ENCODE measurements at regions not wholly inside any gene's neighbourhood (a gene's known extent, or its start where the extent isn't known, plus 50 kb on each side); places are given as distances from the start of the nearest gene placed in this dataset.

GRCh38 chr1:243926803-243927245 is 76.8 kb upstream of the AKT3 start:
- no peak overlapping the region for H3K4me3 Mint-ChIP-seq
- H3K4me1 Mint-ChIP-seq, result peaks cover 0 to 3% (median 0%) of the 10 kb centered on the region in 7 donors
- peaks cover 0 to 28% (median 8%) of the 10 kb centered on the region in 5 donors for H3K27me3 Mint-ChIP-seq
- Histone ChIP-seq H3K27me3 (ENCODE audit: control insufficient read depth in 2 of 2, insufficient read depth in 2 of 2, low read length in 2 of 2) (no peaks in the 10 kb centered on the region), H3K9me3 (ENCODE audit: control insufficient read depth in 2 of 3, low read length in 3 of 3) (no peaks in the 10 kb centered on the region), H3K4me1 (ENCODE audit: control insufficient read depth in 2 of 2, insufficient read depth in 2 of 2, low read length in 2 of 2) (no peaks in the 10 kb centered on the region), H3K4me3 (ENCODE audit: low read length) (no peak overlapping the region), H3K27ac (ENCODE audit: low read depth, low read length) (no peak overlapping the region), H3K36me3 (ENCODE audit: control insufficient read depth in 2 of 3, insufficient read depth in 3 of 3, low read length in 3 of 3) (no peaks in the 10 kb centered on the region)
- peaks cover 0 to 4% (median 0%) of the 10 kb centered on the region in 11 donors for H3K9me3 Mint-ChIP-seq
- DNase-seq (no peak), ATAC-seq (no peak)
- H3K27ac Mint-ChIP-seq, result no peak overlapping the region
- no peaks in the 10 kb centered on the region for H3K36me3 Mint-ChIP-seq
- CTCF ChIA-PET, result no interaction called here
- intact Hi-C loops (cut with micrococcal nuclease), result no loop called here
- POLR2A ChIA-PET, result no interaction called here

- H3K9me3 ChIP-seq (ENCODE audit: control insufficient read depth in 2 of 3, low read length in 3 of 3), result no peaks in the 10 kb centered on the region
- H3K27me3 ChIP-seq (ENCODE audit: control insufficient read depth in 2 of 2, insufficient read depth in 2 of 2, low read length in 2 of 2), result no peaks in the 10 kb centered on the region
- intact Hi-C loops (cut with micrococcal nuclease), result no loop called here
- POLR2A ChIA-PET, result no interaction called here
- peaks cover 0 to 3% (median 0%) of the 10 kb centered on the region in 7 donors for H3K4me1 Mint-ChIP-seq
- CTCF ChIA-PET, result no interaction called here
- ATAC-seq (no peak), DNase-seq (no peak)
- H3K36me3 Mint-ChIP-seq, result no peaks in the 10 kb centered on the region
- no peaks in the 10 kb centered on the region for H3K4me1 ChIP-seq (ENCODE audit: control insufficient read depth in 2 of 2, insufficient read depth in 2 of 2, low read length in 2 of 2)
- no peak overlapping the region for H3K4me3 ChIP-seq (ENCODE audit: low read length)
- H3K27ac Mint-ChIP-seq, result no peak overlapping the region
- no peak overlapping the region for H3K27ac ChIP-seq (ENCODE audit: low read depth, low read length)
- H3K36me3 ChIP-seq (ENCODE audit: control insufficient read depth in 2 of 3, insufficient read depth in 3 of 3, low read length in 3 of 3), result no peaks in the 10 kb centered on the region
- no peak overlapping the region for H3K4me3 Mint-ChIP-seq
- peaks cover 0 to 29% (median 11%) of the 10 kb centered on the region in 5 donors for H3K27me3 Mint-ChIP-seq
- H3K9me3 Mint-ChIP-seq, result peaks cover 0 to 4% (median 0%) of the 10 kb centered on the region in 11 donors
Measured at GRCh38 chr1:243926299-243926698, 76.3 kb upstream of the AKT3 start.

- POLR2A ChIA-PET, result no interaction called here
- Mint-ChIP-seq H3K9me3 (peaks cover 0 to 4% (median 0%) of the 10 kb centered on the region in 11 donors), H3K36me3 (no peaks in the 10 kb centered on the region), H3K4me3 (no peak overlapping the region), H3K4me1 (peaks cover 0 to 3% (median 0%) of the 10 kb centered on the region in 7 donors), H3K27me3 (peaks cover 10 to 26% (median 17%) of the 10 kb centered on the region in 5 donors), H3K27ac (no peak overlapping the region)
- no peaks in the 10 kb centered on the region for H3K36me3 ChIP-seq (ENCODE audit: control insufficient read depth in 2 of 3, insufficient read depth in 3 of 3, low read length in 3 of 3)
- no peaks in the 10 kb centered on the region for H3K9me3 ChIP-seq (ENCODE audit: control insufficient read depth in 2 of 3, low read length in 3 of 3)
- H3K4me1 ChIP-seq (ENCODE audit: control insufficient read depth in 2 of 2, insufficient read depth in 2 of 2, low read length in 2 of 2), result no peaks in the 10 kb centered on the region
- no peaks in the 10 kb centered on the region for H3K27me3 ChIP-seq (ENCODE audit: control insufficient read depth in 2 of 2, insufficient read depth in 2 of 2, low read length in 2 of 2)
- ATAC-seq, result no peak
- no peak overlapping the region for H3K4me3 ChIP-seq (ENCODE audit: low read length)
- no peak overlapping the region for H3K27ac ChIP-seq (ENCODE audit: low read depth, low read length)
- CTCF ChIA-PET, result interaction anchor here (0.7 kb wide), 1 partner anchor 117 kb away, joined by 3 read pairs; no protein-coding TSS in a partner anchor
- intact Hi-C loops (cut with micrococcal nuclease), result no loop called here
- no peak for DNase-seq
Measured at GRCh38 chr1:243924588-243925349, 74.7 kb upstream of the AKT3 start.

GRCh38 chr1:243924188-243924587 is 74.1 kb upstream of the AKT3 start:
- CTCF ChIA-PET, result no interaction called here

GRCh38 chr1:243923292-243924171 is 73.5 kb upstream of the AKT3 start:
- DNase-seq, result no peak
- no peaks in the 10 kb centered on the region for H3K27me3 ChIP-seq (ENCODE audit: control insufficient read depth in 2 of 2, insufficient read depth in 2 of 2, low read length in 2 of 2)
- no peaks in the 10 kb centered on the region for H3K9me3 ChIP-seq (ENCODE audit: control insufficient read depth in 2 of 3, low read length in 3 of 3)
- H3K27ac ChIP-seq (ENCODE audit: low read depth, low read length), result no peak overlapping the region
- ChIA-PET CTCF (no interaction called here), POLR2A (no interaction called here)
- Mint-ChIP-seq H3K27ac (no peak overlapping the region), H3K27me3 (peaks cover 17 to 28% (median 25%) of the 10 kb centered on the region in 5 donors), H3K4me1 (peaks cover 0 to 3% (median 0%) of the 10 kb centered on the region in 7 donors), H3K9me3 (peaks cover 0 to 4% (median 0%) of the 10 kb centered on the region in 11 donors), H3K4me3 (no peak overlapping the region), H3K36me3 (no peaks in the 10 kb centered on the region)
- H3K4me3 ChIP-seq (ENCODE audit: low read length), result no peak overlapping the region
- intact Hi-C loops (cut with micrococcal nuclease), result no loop called here
- H3K4me1 ChIP-seq (ENCODE audit: control insufficient read depth in 2 of 2, insufficient read depth in 2 of 2, low read length in 2 of 2), result no peaks in the 10 kb centered on the region
- H3K36me3 ChIP-seq (ENCODE audit: control insufficient read depth in 2 of 3, insufficient read depth in 3 of 3, low read length in 3 of 3), result no peaks in the 10 kb centered on the region
- no peak for ATAC-seq

More at GRCh38 chr1:243924188-243924587, 74.1 kb upstream of the AKT3 start:
- peaks cover 13 to 26% (median 22%) of the 10 kb centered on the region in 5 donors for H3K27me3 Mint-ChIP-seq
- no peaks in the 10 kb centered on the region for H3K36me3 Mint-ChIP-seq
- H3K4me1 ChIP-seq (ENCODE audit: control insufficient read depth in 2 of 2, insufficient read depth in 2 of 2, low read length in 2 of 2), result no peaks in the 10 kb centered on the region
- intact Hi-C loops (cut with micrococcal nuclease), result no loop called here
- peaks cover 0 to 3% (median 0%) of the 10 kb centered on the region in 7 donors for H3K4me1 Mint-ChIP-seq
- H3K4me3 Mint-ChIP-seq, result no peak overlapping the region
- H3K36me3 ChIP-seq (ENCODE audit: control insufficient read depth in 2 of 3, insufficient read depth in 3 of 3, low read length in 3 of 3), result no peaks in the 10 kb centered on the region
- ATAC-seq (no peak), DNase-seq (no peak)
- no peak overlapping the region for H3K27ac Mint-ChIP-seq
- H3K9me3 Mint-ChIP-seq, result peaks cover 0 to 4% (median 0%) of the 10 kb centered on the region in 11 donors
- H3K27ac ChIP-seq (ENCODE audit: low read depth, low read length), result no peak overlapping the region
- H3K27me3 ChIP-seq (ENCODE audit: control insufficient read depth in 2 of 2, insufficient read depth in 2 of 2, low read length in 2 of 2), result no peaks in the 10 kb centered on the region
- no peak overlapping the region for H3K4me3 ChIP-seq (ENCODE audit: low read length)
- H3K9me3 ChIP-seq (ENCODE audit: control insufficient read depth in 2 of 3, low read length in 3 of 3), result no peaks in the 10 kb centered on the region
- POLR2A ChIA-PET, result no interaction called here

- Histone ChIP-seq H3K4me1 (ENCODE audit: control insufficient read depth in 2 of 2, insufficient read depth in 2 of 2, low read length in 2 of 2) (peaks cover 8 to 10% of the 10 kb centered on the region in 2 donors), H3K27me3 (ENCODE audit: control insufficient read depth in 2 of 2, insufficient read depth in 2 of 2, low read length in 2 of 2) (peaks cover 0 to 18% of the 10 kb centered on the region in 2 donors), H3K9me3 (ENCODE audit: control insufficient read depth in 2 of 3, low read length in 3 of 3) (no peaks in the 10 kb centered on the region), H3K36me3 (ENCODE audit: control insufficient read depth in 2 of 3, insufficient read depth in 3 of 3, low read length in 3 of 3) (no peaks in the 10 kb centered on the region), H3K27ac (ENCODE audit: low read depth, low read length) (no peak overlapping the region), H3K4me3 (ENCODE audit: low read length) (no peak overlapping the region)
- DNase-seq, result no peak
- H3K9me3 Mint-ChIP-seq, result peaks cover 0 to 4% (median 0%) of the 10 kb centered on the region in 11 donors
- H3K27ac Mint-ChIP-seq, result no peak overlapping the region
- no peak for ATAC-seq
- H3K4me3 Mint-ChIP-seq, result no peak overlapping the region
- no peaks in the 10 kb centered on the region for H3K36me3 Mint-ChIP-seq
- CTCF ChIA-PET, result no interaction called here
- POLR2A ChIA-PET, result no interaction called here
- H3K27me3 Mint-ChIP-seq, result peaks cover 37 to 49% (median 46%) of the 10 kb centered on the region in 5 donors
- intact Hi-C loops (cut with micrococcal nuclease), result no loop called here
- H3K4me1 Mint-ChIP-seq, result peaks cover 14 to 19% (median 16%) of the 10 kb centered on the region in 7 donors
Measured at GRCh38 chr1:243921111-243921510, 71.1 kb upstream of the AKT3 start.
